ENCODE measurements at regions not wholly inside any gene's neighbourhood (a gene's known extent, or its start where the extent isn't known, plus 50 kb on each side); places are given as distances from the start of the nearest gene placed in this dataset.

GRCh38 chr6:23420659-23421350 is 705.2 kb upstream of the NRSN1 start:
- TF ChIP-seq POLR2A (IDR thresholded peaks at IDR 0.05; ENCODE audit: low read depth, low read length), result no peak
- TF ChIP-seq POLR2AphosphoS5 (IDR thresholded peaks at IDR 0.05; ENCODE audit: insufficient read depth, low read depth, low read length), result no peak
- no peak for TF ChIP-seq CTCF (IDR thresholded peaks at IDR 0.05; ENCODE audit: extremely low read depth in 1 of 2, insufficient read depth in 1 of 2, low read depth in 1 of 2, low read length in 2 of 2)
- TF ChIP-seq EZH2 (IDR thresholded peaks at IDR 0.05; ENCODE audit: borderline replicate concordance, low read depth, low read length, severe bottlenecking), result no peak
- TF ChIP-seq JUN (IDR thresholded peaks at IDR 0.05; ENCODE audit: borderline replicate concordance, insufficient read depth, insufficient read length, low read depth), result no peak
- no peak for TF ChIP-seq FOS (IDR thresholded peaks at IDR 0.05; ENCODE audit: borderline replicate concordance, insufficient read depth, low read length)
- no peak for TF ChIP-seq GATA2 (IDR thresholded peaks at IDR 0.05; ENCODE audit: insufficient read depth, insufficient read length, low read depth, low read length)
- TF ChIP-seq MYC (IDR thresholded peaks at IDR 0.05; ENCODE audit: low read depth, low read length), result no peak
